Left lung (tissue), 4 donors: ENCODE measurements at regions not wholly inside any gene's neighbourhood (a gene's known extent, or its start where the extent isn't known, plus 50 kb on each side); places are given as distances from the start of the nearest gene placed in this dataset.

Source experiments
- ATAC-seq: fragments of 200-7000 bp; cut with Tn5 transposase; one replicate; pipeline ENCODE4 v1.9.1; 2020; ENCODE audit warnings: moderate library complexity
- DNase-seq, 4 donors: peaks; one replicate each; pipeline ENCODE4 v3.0.0-alpha.2; 2013 to 2020
- H3K27ac ChIP-seq, 2 donors: fragments of 200-600 bp; sonication (generic) in 1 of 2; one replicate each; pipeline versions ENCODE4 v1.5.0 to v1.8.0; 2020 to 2021
- H3K27me3 ChIP-seq, 2 donors: fragments of 200-600 bp; sonication (generic) in 1 of 2; one replicate each; pipeline versions ENCODE4 v1.5.0 to v1.8.0; 2020 to 2021
- H3K36me3 ChIP-seq, 2 donors: fragments of 200-600 bp; sonication (generic) in 1 of 2; one replicate each; pipeline versions ENCODE4 v1.5.0 to v1.8.0; 2020 to 2021
- H3K4me1 ChIP-seq, 2 donors: fragments of 200-600 bp; one replicate each; pipeline ENCODE4 v1.8.0; 2021
- H3K4me3 ChIP-seq, 2 donors: fragments of 200-600 bp; sonication (generic) in 1 of 2; one replicate each; pipeline versions ENCODE4 v1.5.0 to v1.8.0; 2020 to 2021; ENCODE audit warnings: mild to moderate bottlenecking in 1 of 2
- H3K9me3 ChIP-seq, 2 donors: fragments of 200-600 bp; sonication (generic) in 1 of 2; one replicate each; pipeline versions ENCODE4 v1.5.0 to v1.8.0; 2020 to 2021
- intact Hi-C, 2 donors: fragments of 100-400 bp; cut with DNase I; formaldehyde crosslinking; loops; one replicate each; pipeline versions ENCODE4 v1.11.2 to v1.14.2; 2022
- TF ChIP-seq, protein P1 (sequence below), 2 donors: fragments of 200-600 bp; sonication (generic) in 1 of 2; IDR thresholded peaks; one replicate each; pipeline versions ENCODE4 v1.5.0 to v1.8.0; 2021; ENCODE audit warnings: antibody characterized with exemption in 2 of 2
- donor health status: DM: no; HTN: yes; CAD: no.
- donor health status: DM: no; HTN: no; CAD: no.

DNA sequence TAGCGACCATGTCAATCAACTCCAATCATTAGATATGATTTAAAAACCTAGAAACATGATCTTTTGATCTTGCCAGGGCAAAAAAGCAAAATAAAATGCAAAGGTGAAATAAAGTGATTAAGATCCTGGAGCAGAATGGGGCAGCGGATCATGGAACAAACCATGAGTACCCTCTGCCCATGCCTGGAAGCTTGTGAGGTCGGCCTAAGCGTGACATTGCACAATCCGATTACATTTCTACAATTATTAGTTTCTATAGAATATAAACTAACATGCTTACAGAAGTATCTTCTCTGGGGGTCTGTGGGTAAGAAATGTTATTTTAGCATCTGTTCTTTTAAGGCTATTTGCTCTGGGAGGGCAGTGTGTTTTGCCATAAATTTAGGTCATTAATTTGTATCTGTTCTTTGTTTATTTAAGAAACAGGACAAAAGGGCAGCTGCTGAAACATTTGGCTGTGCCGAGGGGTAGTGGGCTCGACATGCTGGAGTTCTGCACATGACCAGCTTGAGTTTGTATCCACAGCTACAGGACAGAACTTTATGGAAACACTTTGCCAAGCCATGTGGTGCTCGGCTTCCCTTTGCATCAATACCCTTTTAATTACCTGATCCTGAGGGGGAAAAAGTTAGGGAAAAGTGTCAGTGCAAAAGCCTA lies 55.9 kb downstream of the ZBTB18 start:
- H3K9me3 ChIP-seq = no peaks in the 10 kb centered on the region
- DNase-seq (no peak), ATAC-seq (no peak)
- H3K4me3 ChIP-seq = no peak overlapping the region
- intact Hi-C loops = no loop called here
- H3K27me3 ChIP-seq = peaks cover 0 to 9% of the 10 kb centered on the region in 2 donors
- no peaks in the 10 kb centered on the region for H3K36me3 ChIP-seq
- H3K4me1 ChIP-seq = no peaks in the 10 kb centered on the region
- TF ChIP-seq, protein P1, sequence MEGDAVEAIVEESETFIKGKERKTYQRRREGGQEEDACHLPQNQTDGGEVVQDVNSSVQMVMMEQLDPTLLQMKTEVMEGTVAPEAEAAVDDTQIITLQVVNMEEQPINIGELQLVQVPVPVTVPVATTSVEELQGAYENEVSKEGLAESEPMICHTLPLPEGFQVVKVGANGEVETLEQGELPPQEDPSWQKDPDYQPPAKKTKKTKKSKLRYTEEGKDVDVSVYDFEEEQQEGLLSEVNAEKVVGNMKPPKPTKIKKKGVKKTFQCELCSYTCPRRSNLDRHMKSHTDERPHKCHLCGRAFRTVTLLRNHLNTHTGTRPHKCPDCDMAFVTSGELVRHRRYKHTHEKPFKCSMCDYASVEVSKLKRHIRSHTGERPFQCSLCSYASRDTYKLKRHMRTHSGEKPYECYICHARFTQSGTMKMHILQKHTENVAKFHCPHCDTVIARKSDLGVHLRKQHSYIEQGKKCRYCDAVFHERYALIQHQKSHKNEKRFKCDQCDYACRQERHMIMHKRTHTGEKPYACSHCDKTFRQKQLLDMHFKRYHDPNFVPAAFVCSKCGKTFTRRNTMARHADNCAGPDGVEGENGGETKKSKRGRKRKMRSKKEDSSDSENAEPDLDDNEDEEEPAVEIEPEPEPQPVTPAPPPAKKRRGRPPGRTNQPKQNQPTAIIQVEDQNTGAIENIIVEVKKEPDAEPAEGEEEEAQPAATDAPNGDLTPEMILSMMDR (IDR thresholded peaks at IDR 0.05) = no peak
- no peak overlapping the region for H3K27ac ChIP-seq

DNA sequence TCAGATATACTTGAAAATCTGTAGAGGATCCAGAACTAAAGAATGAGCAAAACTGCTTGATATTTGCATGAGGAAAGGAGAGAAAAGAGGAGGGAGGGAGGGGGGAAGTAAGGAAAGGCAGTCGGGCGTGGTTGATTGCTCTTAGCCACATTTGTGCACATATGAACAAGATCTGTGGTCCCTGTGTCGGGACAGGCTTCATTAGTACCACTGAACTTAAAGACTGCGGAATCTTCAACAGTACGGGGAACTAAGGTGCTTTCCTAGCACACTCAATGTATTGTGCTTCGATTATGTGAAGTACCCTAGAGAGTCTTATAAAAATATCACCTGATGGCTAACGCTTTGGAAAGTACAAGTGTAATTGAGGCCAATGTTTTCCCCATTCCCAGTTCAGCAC lies 59.9 kb downstream of the ZBTB18 start:
- Histone ChIP-seq H3K27me3 (no peaks in the 10 kb centered on the region), H3K4me1 (no peaks in the 10 kb centered on the region), H3K27ac (no peak overlapping the region), H3K9me3 (no peaks in the 10 kb centered on the region), H3K36me3 (no peaks in the 10 kb centered on the region), H3K4me3 (no peak overlapping the region)
- DNase-seq = no peak
- peak; percentile 16 for ATAC-seq
- TF ChIP-seq, protein P1 (IDR thresholded peaks at IDR 0.05) = no peak
- intact Hi-C loops = no loop called here

DNA sequence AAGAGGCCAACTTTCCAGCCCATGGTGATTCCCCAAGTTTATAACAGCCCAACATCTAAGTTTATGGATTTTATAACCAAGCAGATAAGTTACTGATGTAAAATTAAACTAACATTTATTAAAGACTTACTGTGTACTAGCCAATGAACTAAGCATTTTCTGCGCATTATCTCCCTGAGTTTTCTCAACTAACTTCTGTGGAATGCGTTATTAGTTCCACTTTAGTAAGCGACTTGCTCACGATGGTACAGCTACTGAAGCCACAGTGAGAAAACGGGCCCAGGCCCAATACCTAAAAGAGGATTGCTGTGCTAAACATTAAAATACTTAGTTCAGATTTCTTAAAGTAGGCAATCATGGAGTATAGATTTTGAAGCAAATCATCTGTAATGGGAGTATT lies 61.0 kb downstream of the ZBTB18 start:
- Histone ChIP-seq H3K4me1 (no peaks in the 10 kb centered on the region), H3K9me3 (no peaks in the 10 kb centered on the region), H3K36me3 (no peaks in the 10 kb centered on the region), H3K27me3 (no peaks in the 10 kb centered on the region), H3K4me3 (no peak overlapping the region), H3K27ac (no peak overlapping the region)
- intact Hi-C loops = no loop called here
- DNase-seq (no peak), ATAC-seq (no peak)
- TF ChIP-seq, protein P1 (IDR thresholded peaks at IDR 0.05) = no peak

DNA sequence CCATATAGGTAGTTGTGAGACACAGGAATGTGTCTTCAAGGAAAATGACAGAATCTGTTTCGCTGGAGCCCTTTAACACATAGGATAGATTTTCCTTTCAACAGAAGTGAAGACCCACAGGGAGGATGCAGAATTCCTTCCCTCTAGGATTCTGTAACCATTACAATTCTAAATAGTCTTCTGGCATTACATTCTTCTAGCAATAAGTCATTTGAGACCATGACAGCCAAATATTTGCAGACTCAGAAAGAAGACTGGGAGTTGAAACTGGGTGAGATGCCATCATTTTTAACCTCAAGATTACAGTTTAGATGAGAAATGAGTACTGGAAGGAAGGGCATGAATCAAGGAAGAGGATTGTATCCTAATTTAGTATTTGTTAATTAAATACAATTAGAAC lies 61.6 kb downstream of the ZBTB18 start:
- intact Hi-C loops = no loop called here
- Histone ChIP-seq H3K4me1 (no peaks in the 10 kb centered on the region), H3K4me3 (no peak overlapping the region), H3K27me3 (peaks cover 0 to under 1% of the 10 kb centered on the region in 2 donors), H3K9me3 (no peaks in the 10 kb centered on the region), H3K27ac (no peak overlapping the region), H3K36me3 (no peaks in the 10 kb centered on the region)
- DNase-seq (no peak), ATAC-seq (no peak)
- TF ChIP-seq, protein P1 (IDR thresholded peaks at IDR 0.05) = no peak

DNA sequence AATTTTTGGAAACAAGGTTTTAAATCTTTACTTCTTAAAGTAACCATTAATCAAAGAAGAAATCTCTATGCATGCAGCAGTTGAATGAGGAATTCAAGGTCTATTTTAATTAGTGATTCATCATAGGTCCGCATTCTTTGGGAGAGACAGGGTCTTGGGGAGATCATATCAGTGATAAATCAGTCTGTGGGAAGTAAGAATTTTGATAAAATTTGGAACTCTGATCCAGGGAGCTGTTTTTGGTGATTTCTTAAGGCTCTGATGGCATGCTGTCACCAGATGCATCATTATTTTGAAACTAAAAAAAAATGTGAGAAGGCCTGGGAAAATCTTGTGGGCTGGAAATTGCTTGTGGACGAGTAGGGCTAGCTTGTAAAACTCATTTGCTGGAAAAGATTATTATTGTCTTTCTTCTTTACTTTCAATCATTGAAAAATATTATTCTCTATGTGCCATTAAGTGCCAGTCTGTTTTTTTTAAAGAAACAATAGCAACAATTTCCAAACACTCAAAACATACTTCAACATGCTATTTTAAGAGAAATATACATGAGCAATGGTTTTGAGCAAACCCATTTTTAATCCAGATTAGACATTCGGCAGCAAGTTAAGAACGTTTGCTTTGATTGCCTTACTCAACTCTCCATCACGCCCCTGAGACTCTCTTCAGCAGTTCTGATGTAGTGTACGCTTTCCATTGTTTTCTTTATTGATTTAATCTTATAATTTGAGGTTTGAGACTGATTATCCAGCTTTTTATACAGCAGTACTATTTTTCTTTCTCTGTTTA lies 62.6 kb downstream of the ZBTB18 start:
- Histone ChIP-seq H3K4me3 (no peak overlapping the region), H3K36me3 (no peaks in the 10 kb centered on the region), H3K27ac (no peak overlapping the region), H3K27me3 (peaks cover 0 to 12% of the 10 kb centered on the region in 2 donors), H3K4me1 (no peaks in the 10 kb centered on the region), H3K9me3 (no peaks in the 10 kb centered on the region)
- no peak for DNase-seq
- intact Hi-C loops = no loop called here
- no peak for ATAC-seq
- TF ChIP-seq, protein P1 (IDR thresholded peaks at IDR 0.05) = no peak
